K562 (cell line): ENCODE measurements at regions not wholly inside any gene's neighbourhood (a gene's known extent, or its start where the extent isn't known, plus 50 kb on each side); places are given as distances from the start of the nearest gene placed in this dataset.
A peak's percentile ranks its signal among the peaks of the same experiment; 100 is the strongest.

ENCODE experiments used
- CAMTA2 ChIP-seq: fragments of 250-450 bp; sonication (Bioruptor Pico); conservative IDR thresholded peaks from 2 replicates; pipeline ENCODE4 v1.5.1; 2022
- CBX2 ChIP-seq: fragments of 200-600 bp; sonication (generic); IDR thresholded peaks from one replicate; pipeline ENCODE4 v1.6.1; 2012; ENCODE audit warnings: mild to moderate bottlenecking, low read length, inconsistent platforms; ENCODE audit not compliant: insufficient read depth, poor library complexity, severe bottlenecking
- CEBPG ChIP-seq, 3 experiments: fragments of 200-800 bp in 1 of 3; sonication (Bioruptor generic) in 1 of 3; sonication (generic) in 1 of 3; formaldehyde crosslinking in 1 of 3; IDR thresholded peaks in 2 of 3; conservative IDR thresholded peaks in 1 of 3; 2 replicates each; pipeline versions ENCODE4 v1.6.1 to v1.8.0; 2016 to 2022; ENCODE audit warnings: missing compliant biosample characterization in 2 of 3, missing genetic modification characterization in 2 of 3, mild to moderate bottlenecking in 1 of 3, missing genetic modification reagents in 1 of 3
- DLX4 ChIP-seq: fragments of 250-450 bp; sonication (Bioruptor Pico); IDR thresholded peaks from 2 replicates; pipeline ENCODE4 v1.6.1; 2021; ENCODE audit warnings: mild to moderate bottlenecking
- IRF2 ChIP-seq: sonication (generic); formaldehyde crosslinking; IDR thresholded peaks from 2 replicates; pipeline ENCODE4 v1.8.1; 2022; ENCODE audit warnings: mild to moderate bottlenecking, missing genetic modification reagents
- KDM2B ChIP-seq: fragments of 250-450 bp; sonication (Bioruptor Pico); IDR thresholded peaks from 2 replicates; pipeline ENCODE4 v1.8.0; 2021; ENCODE audit warnings: mild to moderate bottlenecking, moderate library complexity
- LCOR ChIP-seq: sonication (generic); formaldehyde crosslinking; IDR thresholded peaks from 2 replicates; pipeline ENCODE4 v1.8.0; 2022; ENCODE audit warnings: mild to moderate bottlenecking, missing genetic modification reagents
- MAFK ChIP-seq: IDR thresholded peaks from 2 replicates; pipeline ENCODE4 v1.6.1; 2011; ENCODE audit warnings: low read length, improper control_type of control experiment
- MBD2 ChIP-seq: sonication (generic); IDR thresholded peaks from 2 replicates; pipeline ENCODE4 v1.6.1; 2016; ENCODE audit warnings: low read depth, borderline replicate concordance
- NR3C1 ChIP-seq: sonication (generic); formaldehyde crosslinking; IDR thresholded peaks from 2 replicates; pipeline ENCODE4 v1.8.1; 2022; ENCODE audit warnings: missing genetic modification reagents
- NRF1 ChIP-seq, 2 experiments: fragments of 450-650 bp; IDR thresholded peaks in 1 of 2; conservative IDR thresholded peaks in 1 of 2; 2 replicates each; pipeline ENCODE4 v1.6.1; 2014; ENCODE audit warnings: mild to moderate bottlenecking in 2 of 2
- PURB ChIP-seq: sonication (generic); formaldehyde crosslinking; IDR thresholded peaks from 2 replicates; pipeline ENCODE4 v1.9.0; 2021; ENCODE audit warnings: low read depth, mild to moderate bottlenecking, missing genetic modification reagents
- RBM34 ChIP-seq: fragments of 200-400 bp; formaldehyde crosslinking; IDR thresholded peaks from 2 replicates; pipeline ENCODE4 v1.6.1; 2018; ENCODE audit warnings: low read length, borderline replicate concordance; ENCODE audit not compliant: insufficient read depth
- RCOR1 ChIP-seq, 2 experiments: IDR thresholded peaks; 2 replicates each; pipeline ENCODE4 v1.6.1; 2012; ENCODE audit warnings: low read depth in 2 of 2, low read length in 2 of 2, borderline replicate concordance in 1 of 2, improper control_type of control experiment in 1 of 2
- TBL1XR1 ChIP-seq, 2 experiments: IDR thresholded peaks; 2 replicates each; pipeline ENCODE4 v1.6.1; 2012; ENCODE audit warnings: improper control_type of control experiment in 2 of 2, low read length in 2 of 2, mild to moderate bottlenecking in 1 of 2
- TCF3 ChIP-seq: sonication (generic); formaldehyde crosslinking; IDR thresholded peaks from 2 replicates; pipeline ENCODE4 v1.4.0; 2020; ENCODE audit warnings: mild to moderate bottlenecking, missing genetic modification reagents
- TFAM ChIP-seq: fragments of 250-450 bp; sonication (Bioruptor Pico); conservative IDR thresholded peaks from 2 replicates; pipeline ENCODE4 v1.5.0; 2021; ENCODE audit warnings: mild to moderate bottlenecking, moderate library complexity
- USF1 ChIP-seq: sonication (generic); formaldehyde crosslinking; IDR thresholded peaks from 2 replicates; pipeline ENCODE4 v1.9.0; 2022; ENCODE audit warnings: mild to moderate bottlenecking, missing genetic modification reagents
- XRCC5 ChIP-seq: fragments of 200-400 bp; formaldehyde crosslinking; IDR thresholded peaks from 2 replicates; pipeline ENCODE4 v1.6.1; 2017; ENCODE audit warnings: low read depth, mild to moderate bottlenecking, low read length
- ZBTB43 ChIP-seq: sonication (generic); formaldehyde crosslinking; IDR thresholded peaks from 2 replicates; pipeline ENCODE4 v1.8.0; 2023; ENCODE audit warnings: mild to moderate bottlenecking, missing genetic modification reagents
- ZNF707 ChIP-seq: fragments of 250-450 bp; sonication (Bioruptor Pico); conservative IDR thresholded peaks from 2 replicates; pipeline ENCODE4 v1.8.0; 2022; ENCODE audit warnings: inconsistent platforms, mild to moderate bottlenecking, moderate library complexity
- TF ChIP-seq, protein P1 (sequence below): sonication (generic); formaldehyde crosslinking; IDR thresholded peaks from 2 replicates; pipeline ENCODE4 v1.8.0; 2022; ENCODE audit warnings: mild to moderate bottlenecking, missing genetic modification reagents
- TF ChIP-seq, protein P2 (sequence below): fragments of 450-650 bp; IDR thresholded peaks from 2 replicates; pipeline ENCODE4 v1.6.1; 2016; ENCODE audit warnings: mild to moderate bottlenecking

GRCh38 chr6:137389150-137389704 lies 105.0 kb downstream of the OLIG3 start (continued):
- TF ChIP-seq TCF3 (CRISPR knock-in tag), result peak; percentile 37; the same call in 1 of the 2 replicates
- no peak for TF ChIP-seq MBD2
- no peak for TF ChIP-seq TBL1XR1 (IDR thresholded peaks at IDR 0.05; ENCODE audit: low read length in 2 of 2)
- peak; percentile 31 to 62; a peak in 3 of 4 replicates for TF ChIP-seq RCOR1 (IDR thresholded peaks at IDR 0.05; ENCODE audit: borderline replicate concordance in 1 of 2, low read depth in 2 of 2, low read length in 2 of 2)
- no peak for TF ChIP-seq PURB (CRISPR knock-in tag)
- no peak for TF ChIP-seq RBM34
- no peak for TF ChIP-seq KDM2B (CRISPR knock-in tag)
- TF ChIP-seq ZBTB43, result no peak
- TF ChIP-seq, protein P1, sequence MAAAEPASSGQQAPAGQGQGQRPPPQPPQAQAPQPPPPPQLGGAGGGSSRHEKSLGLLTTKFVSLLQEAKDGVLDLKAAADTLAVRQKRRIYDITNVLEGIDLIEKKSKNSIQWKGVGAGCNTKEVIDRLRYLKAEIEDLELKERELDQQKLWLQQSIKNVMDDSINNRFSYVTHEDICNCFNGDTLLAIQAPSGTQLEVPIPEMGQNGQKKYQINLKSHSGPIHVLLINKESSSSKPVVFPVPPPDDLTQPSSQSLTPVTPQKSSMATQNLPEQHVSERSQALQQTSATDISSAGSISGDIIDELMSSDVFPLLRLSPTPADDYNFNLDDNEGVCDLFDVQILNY (CRISPR knock-in tag), result no peak
- TF ChIP-seq IRF2 (CRISPR knock-in tag), result no peak
- no peak for TF ChIP-seq ZNF707
- no peak for TF ChIP-seq NR3C1
- TF ChIP-seq DLX4, result no peak
- no peak for TF ChIP-seq CBX2
- no peak for TF ChIP-seq XRCC5
- TF ChIP-seq NRF1 (conservative IDR thresholded peaks at IDR 0.05 in 1 of 2, IDR thresholded peaks at IDR 0.05 in 1 of 2), result no peak
- TF ChIP-seq, protein P2, sequence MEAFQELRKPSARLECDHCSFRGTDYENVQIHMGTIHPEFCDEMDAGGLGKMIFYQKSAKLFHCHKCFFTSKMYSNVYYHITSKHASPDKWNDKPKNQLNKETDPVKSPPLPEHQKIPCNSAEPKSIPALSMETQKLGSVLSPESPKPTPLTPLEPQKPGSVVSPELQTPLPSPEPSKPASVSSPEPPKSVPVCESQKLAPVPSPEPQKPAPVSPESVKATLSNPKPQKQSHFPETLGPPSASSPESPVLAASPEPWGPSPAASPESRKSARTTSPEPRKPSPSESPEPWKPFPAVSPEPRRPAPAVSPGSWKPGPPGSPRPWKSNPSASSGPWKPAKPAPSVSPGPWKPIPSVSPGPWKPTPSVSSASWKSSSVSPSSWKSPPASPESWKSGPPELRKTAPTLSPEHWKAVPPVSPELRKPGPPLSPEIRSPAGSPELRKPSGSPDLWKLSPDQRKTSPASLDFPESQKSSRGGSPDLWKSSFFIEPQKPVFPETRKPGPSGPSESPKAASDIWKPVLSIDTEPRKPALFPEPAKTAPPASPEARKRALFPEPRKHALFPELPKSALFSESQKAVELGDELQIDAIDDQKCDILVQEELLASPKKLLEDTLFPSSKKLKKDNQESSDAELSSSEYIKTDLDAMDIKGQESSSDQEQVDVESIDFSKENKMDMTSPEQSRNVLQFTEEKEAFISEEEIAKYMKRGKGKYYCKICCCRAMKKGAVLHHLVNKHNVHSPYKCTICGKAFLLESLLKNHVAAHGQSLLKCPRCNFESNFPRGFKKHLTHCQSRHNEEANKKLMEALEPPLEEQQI, result no peak
- no peak for TF ChIP-seq LCOR
- no peak for TF ChIP-seq CAMTA2 (CRISPR knock-in tag)
- TF ChIP-seq CEBPG (CRISPR knock-in tag; IDR thresholded peaks at IDR 0.05), result no peak
- peak; percentile 58 to 64; a peak in 2 of 4 replicates for TF ChIP-seq CEBPG (tag; conservative IDR thresholded peaks at IDR 0.05 in 1 of 2, IDR thresholded peaks at IDR 0.05 in 1 of 2)
- no peak for TF ChIP-seq MAFK
- no peak for TF ChIP-seq TFAM (CRISPR knock-in tag)
- no peak for TF ChIP-seq USF1 (CRISPR knock-in tag)
